ENCODE measurements at regions not wholly inside any gene's neighbourhood (a gene's known extent, or its start where the extent isn't known, plus 50 kb on each side); places are given as distances from the start of the nearest gene placed in this dataset.
A peak's percentile ranks its signal among the peaks of the same experiment; 100 is the strongest.

- no peak overlapping the region for H3K23ac ChIP-seq (ENCODE audit: low read depth, low read length)
- peak; percentile 63 for DNase-seq
- ATAC-seq (ENCODE audit: low read depth) = no peak; the same call in 1 of the 2 replicates
- H4K20me1 ChIP-seq (ENCODE audit: insufficient read depth, low read length) = no peaks in the 10 kb centered on the region
- no TSS peak for BruUV-seq (replicated peaks)
- H3K27me3 ChIP-seq (ENCODE audit: control insufficient read depth, insufficient read depth, low read length) = no peaks in the 10 kb centered on the region
- no peaks in the 10 kb centered on the region for H3K79me1 ChIP-seq (ENCODE audit: low read depth in 1 of 2, low read length in 2 of 2)
- H3K56ac ChIP-seq (ENCODE audit: extremely low read depth, insufficient read depth, low read length) = no peak overlapping the region
- H3K9me1 ChIP-seq (ENCODE audit: insufficient read depth, low read length) = no peaks in the 10 kb centered on the region
- no peak overlapping the region for H3K9ac ChIP-seq (ENCODE audit: low read depth, low read length)
- no peak overlapping the region for H3K4me3 ChIP-seq (ENCODE audit: insufficient read depth, low read depth, low read length)
- H3K4me1 ChIP-seq (ENCODE audit: control insufficient read depth, insufficient read depth, low read length) = no peaks in the 10 kb centered on the region
- H3K18ac ChIP-seq (ENCODE audit: low read depth, low read length) = no peak overlapping the region
- H4K5ac ChIP-seq (ENCODE audit: low read depth, low read length) = no peak overlapping the region
- H4K91ac ChIP-seq (ENCODE audit: insufficient read depth, low read depth, low read length) = no peak overlapping the region
- no peak overlapping the region for H4K8ac ChIP-seq (ENCODE audit: low read depth in 2 of 2, low read length in 2 of 2)
- H3K36me3 ChIP-seq (ENCODE audit: control insufficient read depth, insufficient read depth, low read length) = no peaks in the 10 kb centered on the region
- CTCF ChIA-PET = no interaction called here
- in situ Hi-C loops (cut with MboI; ENCODE audit: low sequenced_read_pairs) = no loop called here
- dilution Hi-C loops (cut with HindIII; ENCODE audit: low sequenced_read_pairs, unreplicated experiment) = no loop called here
- H2BK5ac ChIP-seq (ENCODE audit: low read depth, low read length, poor library complexity, severe bottlenecking) = no peak overlapping the region
- TF ChIP-seq SMC3 (IDR thresholded peaks at IDR 0.05; ENCODE audit: low read depth, low read length) (no peak), POLR2A (IDR thresholded peaks at IDR 0.05; ENCODE audit: low read depth, low read length) (no peak), RAD21 (IDR thresholded peaks at IDR 0.05; ENCODE audit: low read length) (no peak), RFX5 (IDR thresholded peaks at IDR 0.05; ENCODE audit: low read depth, low read length) (no peak), USF2 (IDR thresholded peaks at IDR 0.05; ENCODE audit: low read depth, low read length) (no peak), CHD1 (IDR thresholded peaks at IDR 0.05; ENCODE audit: low read depth, low read length) (no peak), FOS (IDR thresholded peaks at IDR 0.05; ENCODE audit: low read depth, low read length) (no peak), RCOR1 (IDR thresholded peaks at IDR 0.05; ENCODE audit: insufficient replicate concordance, low read length) (no peak), MAZ (IDR thresholded peaks at IDR 0.05; ENCODE audit: borderline replicate concordance, low read depth, low read length) (no peak), BHLHE40 (IDR thresholded peaks at IDR 0.05; ENCODE audit: low read depth, low read length) (no peak), CEBPB (IDR thresholded peaks at IDR 0.05; ENCODE audit: low read depth, low read length) (no peak), MAFK (IDR thresholded peaks at IDR 0.05; ENCODE audit: low read depth, low read length) (no peak)
- TF ChIP-seq, protein P1, sequence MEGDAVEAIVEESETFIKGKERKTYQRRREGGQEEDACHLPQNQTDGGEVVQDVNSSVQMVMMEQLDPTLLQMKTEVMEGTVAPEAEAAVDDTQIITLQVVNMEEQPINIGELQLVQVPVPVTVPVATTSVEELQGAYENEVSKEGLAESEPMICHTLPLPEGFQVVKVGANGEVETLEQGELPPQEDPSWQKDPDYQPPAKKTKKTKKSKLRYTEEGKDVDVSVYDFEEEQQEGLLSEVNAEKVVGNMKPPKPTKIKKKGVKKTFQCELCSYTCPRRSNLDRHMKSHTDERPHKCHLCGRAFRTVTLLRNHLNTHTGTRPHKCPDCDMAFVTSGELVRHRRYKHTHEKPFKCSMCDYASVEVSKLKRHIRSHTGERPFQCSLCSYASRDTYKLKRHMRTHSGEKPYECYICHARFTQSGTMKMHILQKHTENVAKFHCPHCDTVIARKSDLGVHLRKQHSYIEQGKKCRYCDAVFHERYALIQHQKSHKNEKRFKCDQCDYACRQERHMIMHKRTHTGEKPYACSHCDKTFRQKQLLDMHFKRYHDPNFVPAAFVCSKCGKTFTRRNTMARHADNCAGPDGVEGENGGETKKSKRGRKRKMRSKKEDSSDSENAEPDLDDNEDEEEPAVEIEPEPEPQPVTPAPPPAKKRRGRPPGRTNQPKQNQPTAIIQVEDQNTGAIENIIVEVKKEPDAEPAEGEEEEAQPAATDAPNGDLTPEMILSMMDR (conservative IDR thresholded peaks at IDR 0.05; ENCODE audit: low read depth, low read length) = no peak
- intact Hi-C loops (cut with micrococcal nuclease) = no loop called here
- POLR2A ChIA-PET (ENCODE audit: unreplicated experiment) = no interaction called here
- no peak overlapping the region for H2BK20ac ChIP-seq (ENCODE audit: low read depth, low read length)
- H3K4ac ChIP-seq (ENCODE audit: low read depth, low read length) = no peak overlapping the region
- no peak overlapping the region for H2BK15ac ChIP-seq (ENCODE audit: low read depth, low read length)
- H3K14ac ChIP-seq (replicated peaks; ENCODE audit: low read depth, low read length) = no peak overlapping the region
- H3K4me2 ChIP-seq (ENCODE audit: low read depth, low read length) = no peak overlapping the region
- WGBS, 2 experiments (ENCODE audit: extremely low coverage in 2 of 2, insufficient read length in 1 of 2) = no CpG with 5 or more reads among the region's 2 CpGs
- no peaks in the 10 kb centered on the region for H3K9me3 ChIP-seq (ENCODE audit: control insufficient read depth, insufficient read depth, low read length)
- no peak overlapping the region for H2BK120ac ChIP-seq (ENCODE audit: low read depth, low read length)
- H2AK5ac ChIP-seq (ENCODE audit: low read depth, low read length) = no peak overlapping the region
- H3K27ac ChIP-seq (ENCODE audit: insufficient read depth, low read length) = no peak overlapping the region
- H2AFZ ChIP-seq (replicated peaks; ENCODE audit: low read length, poor library complexity) = no peak overlapping the region
- H2AK9ac ChIP-seq (replicated peaks; ENCODE audit: low read depth, low read length, poor library complexity) = no peak overlapping the region
These were observed 111.2 kb downstream of the CEP44 start for GRCh38 chr4:174394915-174395314.
